Neural crest cell (in vitro differentiated cells): ENCODE measurements at regions not wholly inside any gene's neighbourhood (a gene's known extent, or its start where the extent isn't known, plus 50 kb on each side); places are given as distances from the start of the nearest gene placed in this dataset.

Source experiments
- DNase-seq: peaks from one replicate; pipeline ENCODE4 v3.0.0; 2021; ENCODE audit warnings: low read depth, mixed read lengths, low spot score
- H3K27ac Mint-ChIP-seq: one replicate; pipeline ENCODE4 v1.8.0; 2021; ENCODE audit warnings: mild to moderate bottlenecking, mixed read lengths; ENCODE audit not compliant: unreplicated experiment
- H3K27me3 Mint-ChIP-seq: 2 replicates; pipeline ENCODE4 v1.8.0; 2021; ENCODE audit warnings: low read depth, mild to moderate bottlenecking, mixed read lengths
- H3K36me3 Mint-ChIP-seq: 2 replicates; pipeline ENCODE4 v1.8.0; 2021; ENCODE audit warnings: low read depth, mild to moderate bottlenecking, mixed read lengths
- H3K4me1 Mint-ChIP-seq: 2 replicates; pipeline ENCODE4 v1.8.0; 2021; ENCODE audit warnings: mixed read lengths
- H3K4me3 Mint-ChIP-seq: one replicate; pipeline ENCODE4 v1.8.0; 2021; ENCODE audit warnings: mild to moderate bottlenecking, mixed read lengths
- H3K9me3 Mint-ChIP-seq: 2 replicates; pipeline ENCODE4 v1.8.0; 2021; ENCODE audit warnings: mixed read lengths
- TF ChIP-seq, protein P1 (sequence below): fragments of 200-600 bp; sonication (generic); conservative IDR thresholded peaks from 2 replicates; pipeline ENCODE4 v1.5.0; 2021; ENCODE audit warnings: antibody characterized with exemption, mild to moderate bottlenecking

DNA sequence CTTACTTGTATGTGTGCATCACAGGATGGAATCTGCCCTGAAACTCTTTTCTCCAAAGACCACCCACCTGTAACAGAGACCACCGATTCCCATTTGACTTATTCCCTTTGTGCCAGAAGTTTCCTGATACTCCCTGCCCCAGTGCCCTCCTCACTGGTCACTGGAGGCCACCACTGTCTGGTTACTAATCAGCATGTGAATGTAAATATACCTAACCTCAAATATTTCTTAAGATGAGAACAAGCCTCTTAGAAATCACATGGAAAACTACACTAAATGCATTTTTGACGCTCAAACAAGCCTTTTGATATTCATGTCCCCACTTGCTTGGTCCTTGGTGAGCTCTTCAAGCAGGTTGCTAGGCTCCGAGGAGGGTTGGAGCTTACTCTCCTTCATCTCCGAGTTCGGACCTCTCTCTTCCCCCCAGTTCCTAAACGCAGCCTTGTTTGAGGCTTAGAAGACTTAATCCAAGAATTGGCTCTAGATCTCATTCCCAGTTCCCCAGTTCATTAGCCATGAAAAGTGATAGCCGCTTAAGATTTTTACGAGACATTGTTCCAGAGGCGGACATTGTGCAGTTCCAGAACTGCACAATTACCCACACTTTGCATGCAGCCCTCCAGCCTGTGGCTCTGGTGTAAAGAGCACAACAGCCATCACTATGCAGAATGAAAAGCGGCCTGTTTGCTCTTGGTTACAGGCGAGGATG is 579.2 kb upstream of the PSMD7 start:
- no peak overlapping the region for H3K27ac Mint-ChIP-seq

DNA sequence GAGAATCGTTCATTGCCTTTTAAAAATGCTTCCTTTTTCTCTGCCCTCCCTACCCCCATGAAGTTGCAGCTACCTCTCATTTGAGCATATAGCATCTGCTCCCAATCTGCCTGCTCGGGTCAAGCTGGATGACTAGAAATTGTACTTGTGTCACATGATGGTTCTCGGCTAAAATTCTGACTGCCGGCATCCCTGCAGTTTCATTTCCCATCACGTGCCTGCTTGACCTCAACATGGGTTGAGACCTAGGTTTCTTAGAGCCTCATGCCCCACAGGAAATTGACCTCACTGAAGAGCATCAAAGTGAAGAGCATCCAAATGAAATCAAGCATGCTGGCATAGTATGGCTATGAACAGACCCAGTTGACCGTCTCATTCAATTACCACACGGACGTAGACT is 581.6 kb upstream of the PSMD7 start:
- H3K4me1 Mint-ChIP-seq: peaks cover 59% of the 10 kb centered on the region
- no peak overlapping the region for H3K4me3 Mint-ChIP-seq
- H3K27me3 Mint-ChIP-seq: no peaks in the 10 kb centered on the region
- no peak overlapping the region for H3K27ac Mint-ChIP-seq
- no peak for DNase-seq
- no peaks in the 10 kb centered on the region for H3K36me3 Mint-ChIP-seq
- H3K9me3 Mint-ChIP-seq: no peaks in the 10 kb centered on the region
- TF ChIP-seq, protein P1, sequence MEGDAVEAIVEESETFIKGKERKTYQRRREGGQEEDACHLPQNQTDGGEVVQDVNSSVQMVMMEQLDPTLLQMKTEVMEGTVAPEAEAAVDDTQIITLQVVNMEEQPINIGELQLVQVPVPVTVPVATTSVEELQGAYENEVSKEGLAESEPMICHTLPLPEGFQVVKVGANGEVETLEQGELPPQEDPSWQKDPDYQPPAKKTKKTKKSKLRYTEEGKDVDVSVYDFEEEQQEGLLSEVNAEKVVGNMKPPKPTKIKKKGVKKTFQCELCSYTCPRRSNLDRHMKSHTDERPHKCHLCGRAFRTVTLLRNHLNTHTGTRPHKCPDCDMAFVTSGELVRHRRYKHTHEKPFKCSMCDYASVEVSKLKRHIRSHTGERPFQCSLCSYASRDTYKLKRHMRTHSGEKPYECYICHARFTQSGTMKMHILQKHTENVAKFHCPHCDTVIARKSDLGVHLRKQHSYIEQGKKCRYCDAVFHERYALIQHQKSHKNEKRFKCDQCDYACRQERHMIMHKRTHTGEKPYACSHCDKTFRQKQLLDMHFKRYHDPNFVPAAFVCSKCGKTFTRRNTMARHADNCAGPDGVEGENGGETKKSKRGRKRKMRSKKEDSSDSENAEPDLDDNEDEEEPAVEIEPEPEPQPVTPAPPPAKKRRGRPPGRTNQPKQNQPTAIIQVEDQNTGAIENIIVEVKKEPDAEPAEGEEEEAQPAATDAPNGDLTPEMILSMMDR: no peak

More for the DNA sequence above, 579.2 kb upstream of the PSMD7 start:
- no peaks in the 10 kb centered on the region for H3K36me3 Mint-ChIP-seq
- DNase-seq: no peak
- TF ChIP-seq, protein P1: no peak
- H3K27me3 Mint-ChIP-seq: no peaks in the 10 kb centered on the region
- peaks cover 42% of the 10 kb centered on the region for H3K4me1 Mint-ChIP-seq
- no peak overlapping the region for H3K4me3 Mint-ChIP-seq
- no peaks in the 10 kb centered on the region for H3K9me3 Mint-ChIP-seq

DNA sequence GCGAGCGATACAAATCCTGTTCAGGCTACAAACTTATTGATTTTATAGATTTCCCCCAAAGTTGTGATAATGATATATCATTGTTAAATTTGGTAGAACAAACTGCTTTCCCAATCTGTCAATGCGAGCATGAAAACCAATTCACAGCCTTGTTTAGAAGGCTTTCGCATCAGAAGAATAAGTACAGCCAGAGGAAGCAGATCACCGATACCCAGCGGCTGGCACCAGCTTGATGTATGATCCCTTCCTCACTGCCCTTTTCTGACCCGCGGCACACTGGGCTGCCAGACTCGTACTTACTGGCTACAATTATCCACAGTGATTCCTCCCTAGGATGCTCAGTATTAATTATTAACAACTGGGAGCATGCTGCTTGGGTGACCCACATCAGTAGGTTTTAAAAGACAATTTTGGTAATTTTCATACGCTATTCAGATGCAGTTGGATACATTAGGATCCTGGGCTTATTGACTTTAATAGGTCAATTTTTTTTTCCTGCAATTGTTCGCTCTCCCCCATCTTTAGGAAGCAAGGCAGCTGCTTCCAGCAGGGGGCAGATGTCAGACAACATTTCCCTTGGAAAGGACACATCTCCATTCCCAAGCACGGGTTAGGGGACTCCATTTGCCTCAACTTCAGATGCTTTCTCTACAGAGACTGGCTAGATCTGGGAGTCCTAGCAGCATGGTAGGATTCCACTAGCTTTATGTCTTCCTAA is 582.7 kb upstream of the PSMD7 start:
- DNase-seq: peak; percentile 52
- Mint-ChIP-seq H3K27me3 (no peaks in the 10 kb centered on the region), H3K4me3 (no peak overlapping the region), H3K4me1 (peaks cover 59% of the 10 kb centered on the region), H3K27ac (no peak overlapping the region), H3K36me3 (no peaks in the 10 kb centered on the region), H3K9me3 (no peaks in the 10 kb centered on the region)
- TF ChIP-seq, protein P1: peak; percentile 64

DNA sequence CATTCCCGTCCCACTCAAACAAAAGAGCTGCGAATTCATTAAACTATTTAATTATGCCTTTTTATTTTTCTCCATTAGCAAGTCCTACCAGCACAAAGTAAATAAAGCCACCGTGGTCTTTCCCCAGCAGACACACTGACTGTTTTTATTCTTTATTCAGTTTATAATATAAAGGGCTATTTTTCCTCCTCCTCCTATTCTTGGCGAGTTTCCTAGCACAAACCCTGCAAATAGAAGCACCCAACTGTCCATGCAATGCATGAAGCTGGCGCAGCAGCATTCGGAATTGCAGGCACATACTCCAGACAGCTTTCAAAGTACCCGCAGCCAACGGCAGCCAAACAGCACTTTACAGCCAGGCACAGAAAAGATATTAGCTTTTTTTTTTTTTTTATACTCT is 583.4 kb upstream of the PSMD7 start:
- Mint-ChIP-seq H3K27me3 (no peaks in the 10 kb centered on the region), H3K4me3 (peak overlapping the region; percentile 5), H3K4me1 (peaks cover 59% of the 10 kb centered on the region), H3K9me3 (no peaks in the 10 kb centered on the region), H3K27ac (no peak overlapping the region), H3K36me3 (no peaks in the 10 kb centered on the region)
- TF ChIP-seq, protein P1: no peak
- DNase-seq: no peak

DNA sequence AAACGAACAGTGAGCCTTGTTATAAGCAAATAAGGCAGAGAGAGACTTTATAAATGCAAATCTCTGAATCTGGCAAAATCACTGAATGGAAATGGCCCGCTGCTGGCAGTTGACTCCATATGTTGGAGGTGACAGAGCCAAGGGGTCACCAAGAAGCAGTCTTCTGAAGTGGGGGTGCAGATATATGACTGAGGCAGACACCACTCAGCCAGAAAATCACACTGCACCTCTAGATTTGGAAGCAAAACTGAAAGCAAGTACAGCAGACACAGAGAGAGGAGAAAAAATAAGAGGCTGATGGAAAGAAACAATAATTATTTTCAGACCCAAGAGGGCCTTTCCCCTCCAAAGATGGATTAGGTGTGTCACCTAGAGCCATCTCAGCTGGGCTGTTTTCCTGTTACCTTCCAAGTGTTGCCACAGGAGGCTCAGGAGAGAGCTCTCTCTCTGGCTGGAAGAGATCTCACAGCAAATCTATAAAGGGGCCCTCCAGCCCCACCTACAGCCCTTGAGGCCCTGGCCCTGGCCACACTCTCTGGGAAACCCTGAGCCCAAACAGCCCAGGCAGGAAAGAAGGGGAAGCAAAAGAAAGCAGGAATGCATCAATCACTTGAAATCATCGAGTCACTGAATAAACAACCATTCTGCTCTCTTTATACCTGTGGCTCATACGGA is 585.1 kb upstream of the PSMD7 start:
- H3K4me3 Mint-ChIP-seq: no peak overlapping the region
- DNase-seq: no peak
- TF ChIP-seq, protein P1: no peak
- no peaks in the 10 kb centered on the region for H3K36me3 Mint-ChIP-seq
- no peaks in the 10 kb centered on the region for H3K9me3 Mint-ChIP-seq
- H3K27ac Mint-ChIP-seq: peak overlapping the region; percentile 72
- H3K4me1 Mint-ChIP-seq: peaks cover 43% of the 10 kb centered on the region
- H3K27me3 Mint-ChIP-seq: no peaks in the 10 kb centered on the region
